ENCODE measurements at regions not wholly inside any gene's neighbourhood (a gene's known extent, or its start where the extent isn't known, plus 50 kb on each side); places are given as distances from the start of the nearest gene placed in this dataset.

- TF ChIP-seq CTCF (IDR thresholded peaks at IDR 0.05 in 2 of 3, conservative IDR thresholded peaks at IDR 0.05 in 1 of 3; ENCODE audit: borderline replicate concordance in 1 of 3, insufficient read depth in 1 of 3, low read depth in 2 of 3, low read length in 2 of 3) (no peak), RAD21 (IDR thresholded peaks at IDR 0.05; ENCODE audit: low read depth) (no peak), FOSL1 (IDR thresholded peaks at IDR 0.05; ENCODE audit: low read depth) (no peak), EZH2 (IDR thresholded peaks at IDR 0.05) (no peak), JUND (IDR thresholded peaks at IDR 0.05) (no peak), SIN3A (IDR thresholded peaks at IDR 0.05; ENCODE audit: low read depth) (no peak), ATF3 (IDR thresholded peaks at IDR 0.05) (no peak)
These were observed 354.8 kb upstream of the NFIA start (continued) for GRCh38 chr1:60727552-60727951.

- intact Hi-C loops (cut with micrococcal nuclease), result no loop called here
- CTCF ChIA-PET, result no interaction called here
- Histone ChIP-seq H3K4me1 (ENCODE audit: control insufficient read depth in 1 of 2, insufficient read depth in 2 of 2, low read length in 2 of 2) (no peaks in the 10 kb centered on the region), H3K36me3 (ENCODE audit: control insufficient read depth in 1 of 2, insufficient read depth in 2 of 2, low read length in 2 of 2) (no peaks in the 10 kb centered on the region), H3K4me2 (ENCODE audit: low read length) (no peak overlapping the region), H3K4me3 (replicated peaks in 1 of 2; ENCODE audit: low read depth in 1 of 2, low read length in 2 of 2) (no peak overlapping the region), H3K27ac (ENCODE audit: low read depth, low read length) (no peak overlapping the region), H3K27me3 (ENCODE audit: insufficient read depth, low read length) (no peaks in the 10 kb centered on the region; the same call in none of the 2 replicates), H2AFZ (ENCODE audit: low read depth, low read length, poor library complexity, severe bottlenecking) (no peak overlapping the region), H3K9ac (ENCODE audit: low read length) (no peak overlapping the region), H3K9me3 (ENCODE audit: control insufficient read depth in 1 of 2, insufficient read depth in 1 of 2, low read depth in 1 of 2, low read length in 2 of 2) (no peaks in the 10 kb centered on the region), H3K9me2 (ENCODE audit: insufficient read depth) (no peaks in the 10 kb centered on the region), H4K20me1 (ENCODE audit: insufficient read depth) (no peaks in the 10 kb centered on the region), H3K79me2 (ENCODE audit: insufficient read depth, low read length) (no peaks in the 10 kb centered on the region)
- RAD21 ChIA-PET (ENCODE audit: low non-redundant PET in 1 of 2, low total read pairs in 2 of 2, uncharacterized antibody in 2 of 2, unreplicated experiment in 2 of 2), result no interaction called here
- DNase-seq (ENCODE audit: low read depth, low spot score), result no peak
- TF ChIP-seq CEBPB (IDR thresholded peaks at IDR 0.05; ENCODE audit: low read depth) (no peak), CTCF (IDR thresholded peaks at IDR 0.05 in 2 of 3, conservative IDR thresholded peaks at IDR 0.05 in 1 of 3; ENCODE audit: borderline replicate concordance in 1 of 3, insufficient read depth in 1 of 3, low read depth in 2 of 3, low read length in 2 of 3) (no peak), FOSL1 (IDR thresholded peaks at IDR 0.05; ENCODE audit: low read depth) (no peak), ELF1 (IDR thresholded peaks at IDR 0.05; ENCODE audit: borderline replicate concordance, low read depth) (no peak), SP1 (IDR thresholded peaks at IDR 0.05; ENCODE audit: low read depth) (no peak), ATF3 (IDR thresholded peaks at IDR 0.05) (no peak), SRF (IDR thresholded peaks at IDR 0.05; ENCODE audit: low read depth) (no peak), YY1 (IDR thresholded peaks at IDR 0.05; ENCODE audit: extremely low read depth, insufficient replicate concordance, low read depth, low read length) (no peak), ZNF274 (IDR thresholded peaks at IDR 0.05; ENCODE audit: low read depth, low read length) (no peak), TCF7L2 (IDR thresholded peaks at IDR 0.05; ENCODE audit: borderline replicate concordance, extremely low read depth, insufficient read depth, insufficient read length) (no peak), RAD21 (IDR thresholded peaks at IDR 0.05; ENCODE audit: low read depth) (no peak), SIN3A (IDR thresholded peaks at IDR 0.05; ENCODE audit: low read depth) (no peak), ZFX (IDR thresholded peaks at IDR 0.05) (no peak), EZH2phosphoT487 (IDR thresholded peaks at IDR 0.05; ENCODE audit: borderline replicate concordance) (no peak), POLR2AphosphoS5 (IDR thresholded peaks at IDR 0.05; ENCODE audit: low read depth, low read length) (no peak)
- TF ChIP-seq, protein P1, sequence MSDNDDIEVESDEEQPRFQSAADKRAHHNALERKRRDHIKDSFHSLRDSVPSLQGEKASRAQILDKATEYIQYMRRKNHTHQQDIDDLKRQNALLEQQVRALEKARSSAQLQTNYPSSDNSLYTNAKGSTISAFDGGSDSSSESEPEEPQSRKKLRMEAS (IDR thresholded peaks at IDR 0.05), result no peak
- POLR2A ChIA-PET, result no interaction called here
- no peak for ATAC-seq
- BruUV-seq (replicated peaks), result no TSS peak
These were observed 365.9 kb upstream of the NFIA start for GRCh38 chr1:60716472-60716871.

Data from HCT116 (cell line).